PFSK-1 (cell line): ENCODE measurements at regions not wholly inside any gene's neighbourhood (a gene's known extent, or its start where the extent isn't known, plus 50 kb on each side); places are given as distances from the start of the nearest gene placed in this dataset.

Experiments
- SIN3A ChIP-seq: IDR thresholded peaks from 2 replicates; pipeline ENCODE4 v1.6.1; 2012; ENCODE audit warnings: mild to moderate bottlenecking, low read length, moderate library complexity, borderline replicate concordance; ENCODE audit not compliant: insufficient read depth
- TAF1 ChIP-seq: IDR thresholded peaks from 2 replicates; pipeline ENCODE4 v1.6.1; 2012; ENCODE audit warnings: low read length, control low read depth, borderline replicate concordance; ENCODE audit not compliant: insufficient read depth
- TF ChIP-seq, protein P1 (sequence below), 2 experiments: IDR thresholded peaks; 2 replicates each; pipeline versions ENCODE4 v1.6.1 to v1.8.0; 2011 to 2012; ENCODE audit warnings: low read depth in 2 of 2, low read length in 2 of 2, control low read depth in 1 of 2, inconsistent platforms in 1 of 2, mild to moderate bottlenecking in 1 of 2, moderate library complexity in 1 of 2; ENCODE audit not compliant: insufficient read depth in 1 of 2

DNA sequence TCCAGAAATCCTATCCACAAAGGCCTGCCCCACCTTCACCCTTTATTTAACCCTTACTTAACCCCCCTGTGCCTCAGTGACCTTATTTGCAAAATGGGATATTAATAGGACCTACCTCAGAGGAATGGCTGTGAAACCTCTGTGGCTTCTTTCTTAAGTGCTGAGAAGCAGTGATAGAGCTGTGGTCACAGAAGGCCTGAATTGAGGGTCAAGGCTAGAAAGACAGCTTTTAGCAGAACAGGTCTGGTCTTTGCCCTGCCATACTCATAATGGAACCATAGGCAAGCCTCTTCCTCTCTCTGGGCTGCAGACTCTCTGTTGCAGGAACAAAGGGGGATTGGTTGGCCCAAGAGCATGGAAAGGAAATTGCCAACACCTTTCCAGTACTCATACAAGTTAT lies 63.5 kb upstream of the MAMLD1 start:
- TF ChIP-seq TAF1 (no peak), SIN3A (no peak)
- TF ChIP-seq, protein P1, sequence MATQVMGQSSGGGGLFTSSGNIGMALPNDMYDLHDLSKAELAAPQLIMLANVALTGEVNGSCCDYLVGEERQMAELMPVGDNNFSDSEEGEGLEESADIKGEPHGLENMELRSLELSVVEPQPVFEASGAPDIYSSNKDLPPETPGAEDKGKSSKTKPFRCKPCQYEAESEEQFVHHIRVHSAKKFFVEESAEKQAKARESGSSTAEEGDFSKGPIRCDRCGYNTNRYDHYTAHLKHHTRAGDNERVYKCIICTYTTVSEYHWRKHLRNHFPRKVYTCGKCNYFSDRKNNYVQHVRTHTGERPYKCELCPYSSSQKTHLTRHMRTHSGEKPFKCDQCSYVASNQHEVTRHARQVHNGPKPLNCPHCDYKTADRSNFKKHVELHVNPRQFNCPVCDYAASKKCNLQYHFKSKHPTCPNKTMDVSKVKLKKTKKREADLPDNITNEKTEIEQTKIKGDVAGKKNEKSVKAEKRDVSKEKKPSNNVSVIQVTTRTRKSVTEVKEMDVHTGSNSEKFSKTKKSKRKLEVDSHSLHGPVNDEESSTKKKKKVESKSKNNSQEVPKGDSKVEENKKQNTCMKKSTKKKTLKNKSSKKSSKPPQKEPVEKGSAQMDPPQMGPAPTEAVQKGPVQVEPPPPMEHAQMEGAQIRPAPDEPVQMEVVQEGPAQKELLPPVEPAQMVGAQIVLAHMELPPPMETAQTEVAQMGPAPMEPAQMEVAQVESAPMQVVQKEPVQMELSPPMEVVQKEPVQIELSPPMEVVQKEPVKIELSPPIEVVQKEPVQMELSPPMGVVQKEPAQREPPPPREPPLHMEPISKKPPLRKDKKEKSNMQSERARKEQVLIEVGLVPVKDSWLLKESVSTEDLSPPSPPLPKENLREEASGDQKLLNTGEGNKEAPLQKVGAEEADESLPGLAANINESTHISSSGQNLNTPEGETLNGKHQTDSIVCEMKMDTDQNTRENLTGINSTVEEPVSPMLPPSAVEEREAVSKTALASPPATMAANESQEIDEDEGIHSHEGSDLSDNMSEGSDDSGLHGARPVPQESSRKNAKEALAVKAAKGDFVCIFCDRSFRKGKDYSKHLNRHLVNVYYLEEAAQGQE (IDR thresholded peaks at IDR 0.05; ENCODE audit: insufficient read depth in 1 of 2, low read depth in 2 of 2, low read length in 2 of 2) = no peak
